ENCODE measurements at regions not wholly inside any gene's neighbourhood (a gene's known extent, or its start where the extent isn't known, plus 50 kb on each side); places are given as distances from the start of the nearest gene placed in this dataset.

GRCh38 chr15:39331584-39331983, 249.3 kb upstream of the THBS1 start:
- DNase-seq (ENCODE audit: insufficient read length, low spot score, missing footprints), result no peak
- Histone ChIP-seq H3K27me3 (ENCODE audit: insufficient read depth, low read length) (no peaks in the 10 kb centered on the region), H3K79me2 (ENCODE audit: insufficient read depth, low read length) (no peaks in the 10 kb centered on the region), H4K20me1 (ENCODE audit: insufficient read depth, low read length) (no peaks in the 10 kb centered on the region), H2AFZ (ENCODE audit: low read length) (peak overlapping the region; percentile 23), H3K4me2 (ENCODE audit: insufficient read depth, low read length) (no peak overlapping the region), H3K9me3 (ENCODE audit: low read depth, low read length) (no peaks in the 10 kb centered on the region), H3K4me3 (ENCODE audit: insufficient read depth, low read length) (no peak overlapping the region), H3K36me3 (ENCODE audit: insufficient read depth, low read length) (no peaks in the 10 kb centered on the region), H3K4me1 (ENCODE audit: insufficient read depth, low read length) (peaks cover 12% of the 10 kb centered on the region), H3K27ac (ENCODE audit: low read depth, low read length) (no peak overlapping the region)
- no peak for TF ChIP-seq CTCF (IDR thresholded peaks at IDR 0.05; ENCODE audit: extremely low read depth, low read depth, low read length)

GRCh38 chr15:39332846-39333245, 248.0 kb upstream of the THBS1 start:
- no peak overlapping the region for H2AFZ ChIP-seq (ENCODE audit: low read length)
- no peaks in the 10 kb centered on the region for H3K36me3 ChIP-seq (ENCODE audit: insufficient read depth, low read length)
- no peak overlapping the region for H3K4me3 ChIP-seq (ENCODE audit: insufficient read depth, low read length)
- no peak overlapping the region for H3K4me2 ChIP-seq (ENCODE audit: insufficient read depth, low read length)
- H4K20me1 ChIP-seq (ENCODE audit: insufficient read depth, low read length), result no peaks in the 10 kb centered on the region
- peaks cover 12% of the 10 kb centered on the region for H3K4me1 ChIP-seq (ENCODE audit: insufficient read depth, low read length)
- no peaks in the 10 kb centered on the region for H3K27me3 ChIP-seq (ENCODE audit: insufficient read depth, low read length)
- no peak overlapping the region for H3K27ac ChIP-seq (ENCODE audit: low read depth, low read length)
- TF ChIP-seq CTCF (IDR thresholded peaks at IDR 0.05; ENCODE audit: extremely low read depth, low read depth, low read length), result no peak
- DNase-seq (ENCODE audit: insufficient read length, low spot score, missing footprints), result no peak
- no peaks in the 10 kb centered on the region for H3K9me3 ChIP-seq (ENCODE audit: low read depth, low read length)
- H3K79me2 ChIP-seq (ENCODE audit: insufficient read depth, low read length), result no peaks in the 10 kb centered on the region

- no peak for DNase-seq (ENCODE audit: insufficient read length, low spot score, missing footprints)
- no peaks in the 10 kb centered on the region for H4K20me1 ChIP-seq (ENCODE audit: insufficient read depth, low read length)
- no peaks in the 10 kb centered on the region for H3K27me3 ChIP-seq (ENCODE audit: insufficient read depth, low read length)
- H3K36me3 ChIP-seq (ENCODE audit: insufficient read depth, low read length), result no peaks in the 10 kb centered on the region
- no peak overlapping the region for H3K4me2 ChIP-seq (ENCODE audit: insufficient read depth, low read length)
- no peaks in the 10 kb centered on the region for H3K9me3 ChIP-seq (ENCODE audit: low read depth, low read length)
- H3K27ac ChIP-seq (ENCODE audit: low read depth, low read length), result no peak overlapping the region
- H3K79me2 ChIP-seq (ENCODE audit: insufficient read depth, low read length), result no peaks in the 10 kb centered on the region
- peaks cover 12% of the 10 kb centered on the region for H3K4me1 ChIP-seq (ENCODE audit: insufficient read depth, low read length)
- H2AFZ ChIP-seq (ENCODE audit: low read length), result no peak overlapping the region
- no peak overlapping the region for H3K4me3 ChIP-seq (ENCODE audit: insufficient read depth, low read length)
- TF ChIP-seq CTCF (IDR thresholded peaks at IDR 0.05; ENCODE audit: extremely low read depth, low read depth, low read length), result no peak
These were observed 247.5 kb upstream of the THBS1 start for GRCh38 chr15:39333393-39333792.

- no peak for DNase-seq (ENCODE audit: insufficient read length, low spot score, missing footprints)
- Histone ChIP-seq H3K36me3 (ENCODE audit: insufficient read depth, low read length) (no peaks in the 10 kb centered on the region), H3K4me2 (ENCODE audit: insufficient read depth, low read length) (no peak overlapping the region), H3K4me1 (ENCODE audit: insufficient read depth, low read length) (peaks cover 12% of the 10 kb centered on the region), H3K9me3 (ENCODE audit: low read depth, low read length) (no peaks in the 10 kb centered on the region), H3K4me3 (ENCODE audit: insufficient read depth, low read length) (no peak overlapping the region), H3K27me3 (ENCODE audit: insufficient read depth, low read length) (no peaks in the 10 kb centered on the region), H4K20me1 (ENCODE audit: insufficient read depth, low read length) (no peaks in the 10 kb centered on the region), H3K27ac (ENCODE audit: low read depth, low read length) (no peak overlapping the region), H3K79me2 (ENCODE audit: insufficient read depth, low read length) (no peaks in the 10 kb centered on the region), H2AFZ (ENCODE audit: low read length) (no peak overlapping the region)
- TF ChIP-seq CTCF (IDR thresholded peaks at IDR 0.05; ENCODE audit: extremely low read depth, low read depth, low read length), result no peak
These were observed 247.0 kb upstream of the THBS1 start for GRCh38 chr15:39333896-39334295.

Measured in osteoblast (primary cell).